ENCODE measurements at regions not wholly inside any gene's neighbourhood (a gene's known extent, or its start where the extent isn't known, plus 50 kb on each side); places are given as distances from the start of the nearest gene placed in this dataset.

- DNase-seq (no peak), ATAC-seq (no peak)
- Histone ChIP-seq H3K36me3 (replicated peaks in 1 of 2; ENCODE audit: insufficient read depth in 1 of 2, low read depth in 2 of 2) (no peaks in the 10 kb centered on the region), H3K4me1 (no peaks in the 10 kb centered on the region), H3K4me3 (no peak overlapping the region), H3K27me3 (no peaks in the 10 kb centered on the region), H3K9me3 (peaks cover 0 to 6% (median 0%) of the 10 kb centered on the region in 3 donors), H3K27ac (no peak overlapping the region)
- intact Hi-C loops (cut with DNase I), result no loop called here
- TF ChIP-seq POLR2A (IDR thresholded peaks at IDR 0.05), result no peak
- TF ChIP-seq CTCF (IDR thresholded peaks at IDR 0.05), result no peak
- WGBS, 2 donors, result 73 to 79% methylated on average over 6 of the region's 6 CpGs
Measured at GRCh38 chr4:181793096-181793495, 450.1 kb upstream of the TENM3 start.

GRCh38 chr4:181796502-181796901 lies 446.7 kb upstream of the TENM3 start:
- DNase-seq (no peak), ATAC-seq (no peak)
- Histone ChIP-seq H3K4me3 (no peak overlapping the region), H3K27me3 (no peaks in the 10 kb centered on the region), H3K36me3 (replicated peaks in 1 of 2; ENCODE audit: insufficient read depth in 1 of 2, low read depth in 2 of 2) (no peaks in the 10 kb centered on the region), H3K27ac (no peak overlapping the region), H3K9me3 (peaks cover 0 to 6% (median 0%) of the 10 kb centered on the region in 3 donors), H3K4me1 (no peaks in the 10 kb centered on the region)
- no peak for TF ChIP-seq POLR2A (IDR thresholded peaks at IDR 0.05)
- no peak for TF ChIP-seq CTCF (IDR thresholded peaks at IDR 0.05)
- 70 to 82% methylated on average over 8 of the region's 8 CpGs for WGBS, 2 donors
- intact Hi-C loops (cut with DNase I), result no loop called here

GRCh38 chr4:181798536-181798935 lies 444.7 kb upstream of the TENM3 start:
- ATAC-seq, result no peak
- Histone ChIP-seq H3K36me3 (replicated peaks in 1 of 2; ENCODE audit: insufficient read depth in 1 of 2, low read depth in 2 of 2) (no peaks in the 10 kb centered on the region), H3K9me3 (peaks cover 0 to 6% (median 0%) of the 10 kb centered on the region in 3 donors), H3K4me1 (no peaks in the 10 kb centered on the region), H3K4me3 (no peak overlapping the region), H3K27me3 (no peaks in the 10 kb centered on the region), H3K27ac (no peak overlapping the region)
- intact Hi-C loops (cut with DNase I), result no loop called here
- TF ChIP-seq POLR2A (IDR thresholded peaks at IDR 0.05), result no peak
- TF ChIP-seq CTCF (IDR thresholded peaks at IDR 0.05), result no peak
- no peak for DNase-seq
- 41 to 47% methylated on average over 2 of the region's 2 CpGs for WGBS, 2 donors

- no peaks in the 10 kb centered on the region for H3K36me3 ChIP-seq (replicated peaks in 1 of 2; ENCODE audit: insufficient read depth in 1 of 2, low read depth in 2 of 2)
- no peak overlapping the region for H3K27ac ChIP-seq
- intact Hi-C loops (cut with DNase I), result no loop called here
- WGBS, 2 donors, result 85 to 89% methylated on average over 10 of the region's 10 CpGs
- TF ChIP-seq POLR2A (IDR thresholded peaks at IDR 0.05) (no peak), CTCF (IDR thresholded peaks at IDR 0.05) (no peak)
- H3K4me3 ChIP-seq, result no peak overlapping the region
- no peaks in the 10 kb centered on the region for H3K4me1 ChIP-seq
- DNase-seq (no peak), ATAC-seq (no peak)
- H3K27me3 ChIP-seq, result no peaks in the 10 kb centered on the region
- peaks cover 0 to 6% (median 0%) of the 10 kb centered on the region in 3 donors for H3K9me3 ChIP-seq
Measured at GRCh38 chr4:181799561-181800069, 443.6 kb upstream of the TENM3 start.

GRCh38 chr4:181802207-181802606 lies 441.0 kb upstream of the TENM3 start:
- WGBS, 2 donors, result 68 to 69% methylated on average over 2 of the region's 2 CpGs
- H3K9me3 ChIP-seq, result no peaks in the 10 kb centered on the region
- ATAC-seq (no peak), DNase-seq (no peak)
- no peak overlapping the region for H3K4me3 ChIP-seq
- no peaks in the 10 kb centered on the region for H3K4me1 ChIP-seq
- no peaks in the 10 kb centered on the region for H3K36me3 ChIP-seq (replicated peaks in 1 of 2; ENCODE audit: insufficient read depth in 1 of 2, low read depth in 2 of 2)
- intact Hi-C loops (cut with DNase I), result no loop called here
- no peak overlapping the region for H3K27ac ChIP-seq
- H3K27me3 ChIP-seq, result no peaks in the 10 kb centered on the region
- TF ChIP-seq CTCF (IDR thresholded peaks at IDR 0.05) (no peak), POLR2A (IDR thresholded peaks at IDR 0.05) (no peak)
